ENCODE measurements at regions not wholly inside any gene's neighbourhood (a gene's known extent, or its start where the extent isn't known, plus 50 kb on each side); places are given as distances from the start of the nearest gene placed in this dataset.
"Not testable (repeated sequence)": the region's sequence is repeated elsewhere in the genome, so short reads cannot be mapped to it uniquely, and the experiment has no call there.

DNA sequence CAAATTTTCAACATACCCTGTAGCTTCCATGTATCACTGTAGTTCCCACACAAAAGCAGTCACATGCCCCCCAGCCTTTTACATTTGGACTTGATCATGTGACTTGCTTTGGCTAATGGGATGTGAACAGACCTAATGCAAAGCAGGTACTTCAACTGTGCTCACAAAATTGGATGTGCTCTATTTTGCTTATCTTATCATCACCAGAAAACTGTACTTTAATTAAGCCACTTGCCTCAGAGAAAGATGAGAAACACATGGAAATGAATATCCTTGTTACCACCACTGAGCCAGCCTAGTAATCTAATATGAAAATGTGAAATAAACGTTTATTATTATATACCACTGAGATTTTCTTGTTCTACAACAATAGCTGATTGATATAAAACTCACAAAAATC is 402.7 kb upstream of the HTR2C start:
- DNase-seq = no peak
- intact Hi-C loops (cut with DNase I; ENCODE audit: low total_unique reads) = no loop called here
- no peak overlapping the region for H3K4me3 ChIP-seq
- in situ Hi-C loops (cut with MboI; ENCODE audit: low pct_ligation_motif_present in 1 of 4, low pct_unique_long_range_greater_than_20kb in 1 of 4, low sequenced_read_pairs in 3 of 4) = no loop called here
- WGBS, 2 donors (ENCODE audit: low coverage in 1 of 2) = 17 to 46% methylated on average over 1 of the region's 1 CpG
- no peak for TF ChIP-seq POLR2AphosphoS5 (IDR thresholded peaks at IDR 0.05)
- no peak for TF ChIP-seq POLR2A (IDR thresholded peaks at IDR 0.05)
- TF ChIP-seq, protein P1, sequence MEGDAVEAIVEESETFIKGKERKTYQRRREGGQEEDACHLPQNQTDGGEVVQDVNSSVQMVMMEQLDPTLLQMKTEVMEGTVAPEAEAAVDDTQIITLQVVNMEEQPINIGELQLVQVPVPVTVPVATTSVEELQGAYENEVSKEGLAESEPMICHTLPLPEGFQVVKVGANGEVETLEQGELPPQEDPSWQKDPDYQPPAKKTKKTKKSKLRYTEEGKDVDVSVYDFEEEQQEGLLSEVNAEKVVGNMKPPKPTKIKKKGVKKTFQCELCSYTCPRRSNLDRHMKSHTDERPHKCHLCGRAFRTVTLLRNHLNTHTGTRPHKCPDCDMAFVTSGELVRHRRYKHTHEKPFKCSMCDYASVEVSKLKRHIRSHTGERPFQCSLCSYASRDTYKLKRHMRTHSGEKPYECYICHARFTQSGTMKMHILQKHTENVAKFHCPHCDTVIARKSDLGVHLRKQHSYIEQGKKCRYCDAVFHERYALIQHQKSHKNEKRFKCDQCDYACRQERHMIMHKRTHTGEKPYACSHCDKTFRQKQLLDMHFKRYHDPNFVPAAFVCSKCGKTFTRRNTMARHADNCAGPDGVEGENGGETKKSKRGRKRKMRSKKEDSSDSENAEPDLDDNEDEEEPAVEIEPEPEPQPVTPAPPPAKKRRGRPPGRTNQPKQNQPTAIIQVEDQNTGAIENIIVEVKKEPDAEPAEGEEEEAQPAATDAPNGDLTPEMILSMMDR (IDR thresholded peaks at IDR 0.05) = no peak
- no peak for TF ChIP-seq EP300 (IDR thresholded peaks at IDR 0.05; ENCODE audit: low read depth)
- no peaks in the 10 kb centered on the region for H3K36me3 ChIP-seq
- H3K4me1 ChIP-seq = no peaks in the 10 kb centered on the region
- H3K27me3 ChIP-seq = no peaks in the 10 kb centered on the region
- H3K27ac ChIP-seq = no peak overlapping the region
- no peaks in the 10 kb centered on the region for H3K9me3 ChIP-seq

DNA sequence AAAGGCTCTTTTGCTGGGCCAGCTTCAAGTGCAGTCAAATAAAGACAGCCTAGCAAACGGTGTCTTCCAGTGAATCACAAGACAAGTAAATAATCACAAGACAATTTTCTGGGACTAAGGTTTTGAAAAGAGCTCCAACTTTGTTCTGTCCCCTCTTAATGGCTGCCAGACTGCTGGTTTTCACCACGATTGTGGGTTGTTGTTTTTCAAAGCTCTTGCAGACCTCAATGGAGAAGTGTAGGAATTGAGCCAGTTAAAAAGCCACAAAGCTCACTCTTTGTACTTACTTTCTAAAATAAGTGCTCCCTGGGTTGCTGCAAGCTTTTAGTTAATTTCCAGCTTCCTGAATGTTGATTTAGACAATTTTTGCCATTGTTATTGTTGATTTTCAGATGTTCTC is 405.8 kb upstream of the HTR2C start:
- H3K27ac ChIP-seq = no peak overlapping the region
- H3K27me3 ChIP-seq = no peaks in the 10 kb centered on the region
- no peaks in the 10 kb centered on the region for H3K4me1 ChIP-seq
- no peak overlapping the region for H3K4me3 ChIP-seq
- no peak for DNase-seq
- intact Hi-C loops (cut with DNase I; ENCODE audit: low total_unique reads) = no loop called here
- H3K9me3 ChIP-seq = no peaks in the 10 kb centered on the region
- 6% methylated on average over 2 of the region's 2 CpGs; no CpG with 5 or more reads in 1 of the 2 donors for WGBS, 2 donors (ENCODE audit: low coverage in 1 of 2)
- in situ Hi-C loops (cut with MboI; ENCODE audit: low pct_ligation_motif_present in 1 of 4, low pct_unique_long_range_greater_than_20kb in 1 of 4, low sequenced_read_pairs in 3 of 4) = no loop called here
- H3K36me3 ChIP-seq = no peaks in the 10 kb centered on the region
- TF ChIP-seq POLR2AphosphoS5 (IDR thresholded peaks at IDR 0.05) (no peak), EP300 (IDR thresholded peaks at IDR 0.05; ENCODE audit: low read depth) (no peak)
- TF ChIP-seq, protein P1 (IDR thresholded peaks at IDR 0.05) = no peak

DNA sequence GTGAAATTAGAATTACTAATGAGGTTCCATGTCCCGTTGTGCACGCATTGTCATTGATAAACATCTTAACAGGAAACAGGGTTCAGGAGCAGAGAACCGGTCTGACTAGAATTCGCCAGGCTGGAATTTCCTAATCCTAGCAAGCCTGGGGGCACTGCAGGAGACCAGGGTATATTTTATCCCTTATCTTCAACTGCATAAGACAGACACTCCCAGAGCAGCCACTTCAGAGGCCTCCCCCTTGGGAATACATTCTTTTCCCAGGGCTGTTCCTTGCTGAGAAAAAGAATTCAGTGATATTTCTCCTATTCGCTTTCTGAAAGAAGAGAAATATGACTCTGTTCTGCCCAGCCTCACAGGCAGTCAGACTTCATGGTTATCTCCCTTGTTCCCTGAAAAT is 416.6 kb upstream of the HTR2C start:
- H3K27me3 ChIP-seq; DNase-seq; H3K4me1 ChIP-seq; H3K36me3 ChIP-seq; H3K9me3 ChIP-seq; in situ Hi-C loops (cut with MboI; ENCODE audit: low pct_ligation_motif_present in 1 of 4, low pct_unique_long_range_greater_than_20kb in 1 of 4, low sequenced_read_pairs in 3 of 4); H3K4me3 ChIP-seq; H3K27ac ChIP-seq; intact Hi-C loops (cut with DNase I; ENCODE audit: low total_unique reads): not testable (repeated sequence)
- WGBS, 2 donors (ENCODE audit: low coverage in 1 of 2) = 76% methylated on average over 5 of the region's 5 CpGs; no CpG with 5 or more reads in 1 of the 2 donors

DNA sequence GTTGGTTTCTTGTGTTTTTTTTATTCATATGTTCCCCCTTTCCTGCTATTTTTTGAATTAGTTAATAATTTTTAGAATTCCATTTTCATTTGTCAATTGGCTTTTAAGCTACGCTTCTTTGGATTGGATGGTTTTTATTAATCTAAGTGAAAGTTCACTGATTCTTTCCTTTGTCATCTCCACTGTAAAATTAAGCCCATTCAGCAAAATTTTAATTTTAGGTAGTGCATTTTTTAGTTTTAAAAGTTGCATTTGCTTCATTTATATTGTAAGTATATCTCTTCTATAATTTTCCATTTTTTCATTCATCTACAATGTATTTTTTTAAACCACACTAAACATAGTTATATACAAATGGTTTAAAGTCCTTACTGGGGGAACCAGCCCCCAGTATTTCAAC is 417.3 kb upstream of the HTR2C start:
- Histone ChIP-seq H3K27me3 (no peaks in the 10 kb centered on the region), H3K4me1 (no peaks in the 10 kb centered on the region), H3K9me3 (no peaks in the 10 kb centered on the region), H3K36me3 (no peaks in the 10 kb centered on the region), H3K4me3 (no peak overlapping the region), H3K27ac (no peak overlapping the region)
- in situ Hi-C loops (cut with MboI; ENCODE audit: low pct_ligation_motif_present in 1 of 4, low pct_unique_long_range_greater_than_20kb in 1 of 4, low sequenced_read_pairs in 3 of 4) = no loop called here
- intact Hi-C loops (cut with DNase I; ENCODE audit: low total_unique reads) = no loop called here
- TF ChIP-seq POLR2A (IDR thresholded peaks at IDR 0.05) = no peak
- TF ChIP-seq, protein P1 (IDR thresholded peaks at IDR 0.05) = no peak
- TF ChIP-seq EP300 (IDR thresholded peaks at IDR 0.05; ENCODE audit: low read depth) = no peak
- no peak for TF ChIP-seq POLR2AphosphoS5 (IDR thresholded peaks at IDR 0.05)
- WGBS, 2 donors (ENCODE audit: low coverage in 1 of 2) = 83 to 100% methylated on average over 1 of the region's 1 CpG
- DNase-seq = no peak

DNA sequence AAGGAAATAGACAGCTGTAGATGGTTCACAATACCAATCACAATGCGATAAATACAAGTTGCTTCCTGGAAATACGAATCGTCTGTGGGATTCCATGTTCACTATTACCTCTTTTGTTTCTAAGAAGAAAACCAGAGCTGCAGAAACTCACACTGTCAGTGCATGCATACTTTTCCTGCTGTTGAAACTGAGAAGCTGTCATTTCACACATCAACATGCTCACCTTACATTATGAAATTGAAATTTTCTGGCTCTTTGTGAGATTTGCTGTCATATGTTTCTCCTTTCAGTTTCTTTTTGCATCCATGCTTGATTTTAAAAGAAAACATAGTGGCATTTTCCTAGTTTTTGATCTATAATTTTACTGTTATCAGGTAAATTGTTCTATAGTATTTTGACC is 418.3 kb upstream of the HTR2C start:
- in situ Hi-C loops (cut with MboI; ENCODE audit: low pct_ligation_motif_present in 1 of 4, low pct_unique_long_range_greater_than_20kb in 1 of 4, low sequenced_read_pairs in 3 of 4) (no loop called here), intact Hi-C loops (cut with DNase I; ENCODE audit: low total_unique reads) (no loop called here)
- H3K9me3 ChIP-seq = no peaks in the 10 kb centered on the region
- 93 to 100% methylated on average over 3 of the region's 3 CpGs for WGBS, 2 donors (ENCODE audit: low coverage in 1 of 2)
- H3K4me3 ChIP-seq = no peak overlapping the region
- TF ChIP-seq POLR2A (IDR thresholded peaks at IDR 0.05) = no peak
- TF ChIP-seq, protein P1 (IDR thresholded peaks at IDR 0.05) = no peak
- no peak for TF ChIP-seq EP300 (IDR thresholded peaks at IDR 0.05; ENCODE audit: low read depth)
- TF ChIP-seq POLR2AphosphoS5 (IDR thresholded peaks at IDR 0.05) = no peak
- no peak overlapping the region for H3K27ac ChIP-seq
- H3K36me3 ChIP-seq = no peaks in the 10 kb centered on the region
- H3K27me3 ChIP-seq = no peaks in the 10 kb centered on the region
- no peak for DNase-seq
- H3K4me1 ChIP-seq = no peaks in the 10 kb centered on the region
